ENCODE measurements at regions not wholly inside any gene's neighbourhood (a gene's known extent, or its start where the extent isn't known, plus 50 kb on each side); places are given as distances from the start of the nearest gene placed in this dataset.

GRCh38 chr9:108671176-108671575 is 184.6 kb downstream of the ACTL7B start:
- TF ChIP-seq CTCF (IDR thresholded peaks at IDR 0.05; ENCODE audit: extremely low read depth in 1 of 2, insufficient read depth in 1 of 2, low read depth in 1 of 2, low read length in 2 of 2) (no peak), FOS (IDR thresholded peaks at IDR 0.05; ENCODE audit: borderline replicate concordance, insufficient read depth, low read length) (no peak), MYC (IDR thresholded peaks at IDR 0.05; ENCODE audit: low read depth, low read length) (no peak), POLR2AphosphoS5 (IDR thresholded peaks at IDR 0.05; ENCODE audit: insufficient read depth, low read depth, low read length) (no peak), JUN (IDR thresholded peaks at IDR 0.05; ENCODE audit: borderline replicate concordance, insufficient read depth, insufficient read length, low read depth) (no peak), GATA2 (IDR thresholded peaks at IDR 0.05; ENCODE audit: insufficient read depth, insufficient read length, low read depth, low read length) (no peak), POLR2A (IDR thresholded peaks at IDR 0.05; ENCODE audit: low read depth, low read length) (no peak), MAX (IDR thresholded peaks at IDR 0.05; ENCODE audit: insufficient read depth, insufficient read length) (no peak), EZH2 (IDR thresholded peaks at IDR 0.05; ENCODE audit: borderline replicate concordance, low read depth, low read length, severe bottlenecking) (no peak)
- no peaks in the 10 kb centered on the region for H3K27me3 ChIP-seq (ENCODE audit: control insufficient read depth in 2 of 2, insufficient read depth in 2 of 2, low read length in 2 of 2)
- intact Hi-C loops (cut with micrococcal nuclease), result no loop called here
- H3K9ac ChIP-seq (replicated peaks; ENCODE audit: extremely low read depth, insufficient read depth, low read length), result no peak overlapping the region
- BruUV-seq (replicated peaks), result no TSS peak
- DNase-seq (ENCODE audit: low read depth, low spot score), result no peak
- CTCF ChIA-PET, result no interaction called here
- no peak for FAIRE-seq
- H3K79me2 ChIP-seq (ENCODE audit: control insufficient read depth, insufficient read depth, low read length), result no peaks in the 10 kb centered on the region
- no peak overlapping the region for H3K27ac ChIP-seq (ENCODE audit: insufficient read depth, low read depth, low read length)
- H3K4me3 ChIP-seq (replicated peaks in 1 of 3; ENCODE audit: insufficient read depth in 1 of 3, low read depth in 1 of 3, low read length in 3 of 3), result no peak overlapping the region
- no peaks in the 10 kb centered on the region for H3K9me3 ChIP-seq (replicated peaks; ENCODE audit: control insufficient read depth, insufficient read depth, low read length)
- H4K20me1 ChIP-seq (replicated peaks; ENCODE audit: control insufficient read depth, extremely low read depth, insufficient read depth, low read length), result no peaks in the 10 kb centered on the region
- H3K4me2 ChIP-seq (ENCODE audit: insufficient read depth, low read length), result no peak overlapping the region
- H3K9me1 ChIP-seq (replicated peaks; ENCODE audit: control insufficient read depth, extremely low read depth, insufficient read depth, low read length), result no peaks in the 10 kb centered on the region
- POLR2A ChIA-PET, result no interaction called here
- H2AFZ ChIP-seq (ENCODE audit: low read depth, low read length), result no peak overlapping the region
- H3K4me1 ChIP-seq (ENCODE audit: control insufficient read depth, extremely low read depth, insufficient read depth, low read length), result no peaks in the 10 kb centered on the region
- dilution Hi-C loops (cut with MboI; ENCODE audit: extremely low pct_ligation_motif_present, low sequenced_read_pairs), result no loop called here
- H3K36me3 ChIP-seq (ENCODE audit: control insufficient read depth in 2 of 2, extremely low read depth in 1 of 2, insufficient read depth in 2 of 2, low read length in 2 of 2), result no peaks in the 10 kb centered on the region

All from endothelial cell of umbilical vein (primary cell).